ENCODE measurements at regions not wholly inside any gene's neighbourhood (a gene's known extent, or its start where the extent isn't known, plus 50 kb on each side); places are given as distances from the start of the nearest gene placed in this dataset.

DNA sequence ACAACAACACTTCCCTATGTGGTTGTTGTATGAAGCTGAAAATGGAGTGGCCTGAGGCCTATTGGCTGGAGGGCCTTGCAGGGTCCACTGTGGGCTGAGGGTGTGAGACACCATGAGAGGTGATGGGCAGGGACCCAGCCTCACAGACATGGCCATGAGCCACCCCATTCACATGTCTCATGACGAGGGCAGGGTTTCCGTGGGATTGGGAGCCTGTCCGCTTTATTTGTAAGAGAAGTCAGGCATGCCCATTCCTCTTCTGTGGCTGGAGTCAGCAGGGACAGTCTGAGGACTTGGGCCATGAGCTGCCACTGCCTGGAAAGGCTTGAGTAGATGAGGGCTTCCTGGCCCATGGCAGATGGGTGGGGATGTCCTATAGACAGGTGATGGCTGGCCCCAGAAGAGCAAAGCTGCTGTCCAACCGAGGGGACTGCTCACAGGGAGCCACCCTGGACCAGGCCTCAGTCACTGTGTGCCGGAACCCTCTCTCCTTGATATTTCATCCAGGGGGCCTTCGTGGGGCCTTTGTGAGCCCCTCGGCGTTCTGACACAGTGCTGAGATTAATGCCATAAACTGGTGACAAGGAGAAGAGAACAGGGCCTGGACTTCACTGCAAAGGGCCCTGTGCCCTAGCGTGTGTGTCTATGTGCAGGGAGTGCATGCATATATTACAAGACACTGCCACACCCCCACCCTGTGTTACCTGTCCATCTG lies 971.9 kb downstream of the BRD1 start:
- H3K36me3 ChIP-seq (ENCODE audit: control insufficient read depth, insufficient read depth, low read length) = no peaks in the 10 kb centered on the region
- no peaks in the 10 kb centered on the region for H3K27me3 ChIP-seq (replicated peaks; ENCODE audit: control insufficient read depth, insufficient read depth, low read length)
- no peak overlapping the region for H3K4me3 ChIP-seq (replicated peaks; ENCODE audit: low read depth, low read length)
- TF ChIP-seq, protein P1, sequence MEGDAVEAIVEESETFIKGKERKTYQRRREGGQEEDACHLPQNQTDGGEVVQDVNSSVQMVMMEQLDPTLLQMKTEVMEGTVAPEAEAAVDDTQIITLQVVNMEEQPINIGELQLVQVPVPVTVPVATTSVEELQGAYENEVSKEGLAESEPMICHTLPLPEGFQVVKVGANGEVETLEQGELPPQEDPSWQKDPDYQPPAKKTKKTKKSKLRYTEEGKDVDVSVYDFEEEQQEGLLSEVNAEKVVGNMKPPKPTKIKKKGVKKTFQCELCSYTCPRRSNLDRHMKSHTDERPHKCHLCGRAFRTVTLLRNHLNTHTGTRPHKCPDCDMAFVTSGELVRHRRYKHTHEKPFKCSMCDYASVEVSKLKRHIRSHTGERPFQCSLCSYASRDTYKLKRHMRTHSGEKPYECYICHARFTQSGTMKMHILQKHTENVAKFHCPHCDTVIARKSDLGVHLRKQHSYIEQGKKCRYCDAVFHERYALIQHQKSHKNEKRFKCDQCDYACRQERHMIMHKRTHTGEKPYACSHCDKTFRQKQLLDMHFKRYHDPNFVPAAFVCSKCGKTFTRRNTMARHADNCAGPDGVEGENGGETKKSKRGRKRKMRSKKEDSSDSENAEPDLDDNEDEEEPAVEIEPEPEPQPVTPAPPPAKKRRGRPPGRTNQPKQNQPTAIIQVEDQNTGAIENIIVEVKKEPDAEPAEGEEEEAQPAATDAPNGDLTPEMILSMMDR (IDR thresholded peaks at IDR 0.05; ENCODE audit: insufficient read depth, low read length, poor library complexity, severe bottlenecking) = no peak
- DNase-seq (ENCODE audit: extremely low read depth, insufficient read length) = no peak

DNA sequence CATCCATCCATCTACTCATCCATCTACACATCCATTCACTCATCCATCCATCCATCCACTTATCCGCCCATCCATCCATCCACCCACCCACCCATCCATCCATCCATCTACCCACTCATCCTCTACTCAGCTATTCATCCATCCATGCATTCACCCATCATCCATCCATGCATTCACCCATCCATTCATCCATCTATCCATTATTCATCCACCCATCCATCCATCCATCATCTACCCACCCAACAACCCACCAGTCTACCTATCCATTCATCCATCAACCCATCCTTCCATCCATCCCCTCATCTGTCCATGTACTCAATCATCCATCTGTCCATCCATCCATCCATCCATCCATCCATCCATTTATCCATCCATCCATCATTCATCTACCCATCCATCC lies 972.7 kb downstream of the BRD1 start:
- Histone ChIP-seq H3K36me3 (ENCODE audit: control insufficient read depth, insufficient read depth, low read length) (no peaks in the 10 kb centered on the region), H3K27me3 (replicated peaks; ENCODE audit: control insufficient read depth, insufficient read depth, low read length) (no peaks in the 10 kb centered on the region), H3K4me3 (replicated peaks; ENCODE audit: low read depth, low read length) (no peak overlapping the region)
- TF ChIP-seq, protein P1 (IDR thresholded peaks at IDR 0.05; ENCODE audit: insufficient read depth, low read length, poor library complexity, severe bottlenecking) = no peak
- no peak for DNase-seq (ENCODE audit: extremely low read depth, insufficient read length)

DNA sequence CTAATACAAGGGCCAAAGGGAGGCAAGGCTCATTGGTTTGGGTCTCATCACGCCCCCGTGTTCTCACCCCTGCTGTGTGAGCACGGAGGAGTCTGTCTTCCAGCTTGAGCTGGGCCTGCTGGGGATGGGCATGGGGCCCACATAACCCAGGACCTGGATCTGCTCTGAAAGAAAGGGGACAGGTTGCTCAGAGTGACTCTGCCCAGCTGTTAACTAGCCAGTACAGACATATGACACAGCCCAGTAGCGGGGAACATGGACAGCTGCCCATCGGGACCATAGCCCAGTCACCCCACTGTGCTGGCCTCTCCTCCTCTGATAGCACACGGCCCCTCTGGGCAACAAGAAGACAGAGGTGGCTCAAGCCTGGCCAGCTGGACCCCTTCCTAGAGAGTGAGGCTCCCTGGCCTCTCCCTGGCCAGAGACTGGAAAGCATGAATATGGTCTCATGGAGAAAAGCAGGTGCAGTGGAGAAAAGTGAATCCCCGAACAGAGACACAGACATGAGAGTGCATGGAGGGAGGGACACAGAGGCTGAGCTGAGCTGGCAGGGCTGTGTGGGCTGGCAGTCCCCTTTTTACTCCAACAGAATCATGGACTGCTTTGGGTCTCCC lies 973.9 kb downstream of the BRD1 start:
- no peak overlapping the region for H3K4me3 ChIP-seq (replicated peaks; ENCODE audit: low read depth, low read length)
- H3K36me3 ChIP-seq (ENCODE audit: control insufficient read depth, insufficient read depth, low read length) = no peaks in the 10 kb centered on the region
- no peak for DNase-seq (ENCODE audit: extremely low read depth, insufficient read length)
- TF ChIP-seq, protein P1 (IDR thresholded peaks at IDR 0.05; ENCODE audit: insufficient read depth, low read length, poor library complexity, severe bottlenecking) = no peak
- H3K27me3 ChIP-seq (replicated peaks; ENCODE audit: control insufficient read depth, insufficient read depth, low read length) = no peaks in the 10 kb centered on the region

DNA sequence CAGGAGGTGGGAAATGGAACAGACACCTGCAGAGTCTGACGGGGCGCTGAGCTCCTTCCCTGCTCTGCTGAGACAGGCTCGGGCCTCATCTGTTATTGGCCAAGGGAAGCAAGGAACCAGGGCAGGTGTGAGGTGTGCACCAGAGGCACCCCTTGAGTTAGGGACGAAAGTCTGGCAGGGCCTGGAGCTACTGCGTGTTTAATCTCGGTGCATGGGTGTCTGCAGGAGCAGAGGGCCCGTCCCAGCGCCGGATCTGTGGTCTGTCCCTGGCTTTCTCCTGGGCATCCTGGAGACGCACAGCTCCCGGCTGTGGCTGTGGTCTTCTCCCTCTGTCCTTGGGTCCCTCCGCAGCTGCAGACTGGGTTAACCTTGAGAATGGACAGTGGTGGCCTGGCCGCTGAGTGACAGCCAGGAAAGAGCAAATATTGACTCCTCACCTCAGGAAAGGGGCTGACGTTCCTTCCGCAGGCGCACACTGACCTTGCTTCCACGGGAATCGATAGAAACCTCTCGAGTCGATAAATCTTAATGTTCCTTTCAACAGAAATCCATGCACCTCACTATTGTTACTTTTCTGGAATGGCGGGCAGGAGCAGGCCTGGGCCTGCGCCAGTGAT lies 975.6 kb downstream of the BRD1 start:
- H3K36me3 ChIP-seq (ENCODE audit: control insufficient read depth, insufficient read depth, low read length) = no peaks in the 10 kb centered on the region
- DNase-seq (ENCODE audit: extremely low read depth, insufficient read length) = no peak
- no peak overlapping the region for H3K4me3 ChIP-seq (replicated peaks; ENCODE audit: low read depth, low read length)
- H3K27me3 ChIP-seq (replicated peaks; ENCODE audit: control insufficient read depth, insufficient read depth, low read length) = no peaks in the 10 kb centered on the region
- TF ChIP-seq, protein P1 (IDR thresholded peaks at IDR 0.05; ENCODE audit: insufficient read depth, low read length, poor library complexity, severe bottlenecking) = no peak

DNA sequence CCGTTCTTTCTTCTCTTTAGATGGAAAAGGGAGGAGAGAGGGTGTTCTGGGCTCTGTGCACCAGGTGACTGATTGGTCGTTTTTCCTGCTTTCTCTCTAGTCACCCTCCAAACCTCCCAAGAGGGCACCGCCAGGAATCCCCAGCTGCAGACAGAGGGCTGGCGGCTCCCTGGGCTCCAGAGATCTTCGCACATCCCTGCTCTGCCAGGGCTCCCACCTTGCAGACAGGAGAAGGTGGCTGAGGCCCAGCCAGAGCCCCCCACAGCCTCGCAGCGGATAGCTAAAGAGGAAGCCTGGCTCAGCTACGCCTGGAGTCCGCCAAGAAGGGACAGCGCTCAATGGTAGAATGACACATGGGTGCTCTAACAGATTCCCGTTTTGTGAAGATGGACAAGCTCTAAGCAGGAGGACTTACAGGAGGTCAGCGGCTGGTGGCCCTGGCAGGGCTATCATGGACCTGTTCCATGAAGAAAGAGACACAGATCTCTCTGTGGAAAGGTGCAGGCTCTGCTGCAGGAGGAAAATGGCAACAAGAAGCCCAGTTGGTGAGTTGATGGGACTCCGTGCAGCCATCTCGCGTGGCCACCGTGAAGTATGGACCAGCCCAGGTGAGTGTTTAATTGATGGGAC lies 976.9 kb downstream of the BRD1 start:
- Histone ChIP-seq H3K27me3 (replicated peaks; ENCODE audit: control insufficient read depth, insufficient read depth, low read length) (no peaks in the 10 kb centered on the region), H3K36me3 (ENCODE audit: control insufficient read depth, insufficient read depth, low read length) (no peaks in the 10 kb centered on the region), H3K4me3 (replicated peaks; ENCODE audit: low read depth, low read length) (no peak overlapping the region)
- TF ChIP-seq, protein P1 (IDR thresholded peaks at IDR 0.05; ENCODE audit: insufficient read depth, low read length, poor library complexity, severe bottlenecking) = no peak
- DNase-seq (ENCODE audit: extremely low read depth, insufficient read length) = no peak
